ENCODE measurements at regions not wholly inside any gene's neighbourhood (a gene's known extent, or its start where the extent isn't known, plus 50 kb on each side); places are given as distances from the start of the nearest gene placed in this dataset.

DNA sequence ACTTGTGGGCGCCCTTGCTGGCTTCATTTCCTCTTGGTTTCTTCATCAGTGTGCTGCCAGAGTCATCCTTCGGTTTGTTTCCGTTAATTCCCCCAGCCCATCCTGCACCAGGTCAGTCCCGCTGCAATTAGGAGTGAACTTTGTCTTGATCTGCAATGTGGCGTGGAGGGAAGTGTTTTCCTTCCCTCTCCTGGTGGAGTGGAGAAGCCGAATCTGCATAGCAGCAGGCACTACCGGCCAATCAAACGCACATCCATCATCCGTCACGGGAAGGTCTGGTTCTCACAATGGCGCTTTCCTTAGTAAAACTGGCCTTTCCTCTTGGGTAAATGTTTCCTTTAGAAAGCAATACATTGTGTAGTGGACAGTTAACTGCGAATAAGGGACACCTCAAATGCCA, 337.5 kb downstream of the CXCL12 start:
- no peaks in the 10 kb centered on the region for H3K9me3 ChIP-seq
- no peak overlapping the region for H3K4me3 ChIP-seq
- no peak for TF ChIP-seq CTCF (IDR thresholded peaks at IDR 0.05)
- intact Hi-C loops (cut with DNase I): no loop called here
- ATAC-seq (no peak), DNase-seq (no peak)
- H3K4me1 ChIP-seq: no peaks in the 10 kb centered on the region
- no peak overlapping the region for H3K27ac ChIP-seq
- no peaks in the 10 kb centered on the region for H3K36me3 ChIP-seq
- no peaks in the 10 kb centered on the region for H3K27me3 ChIP-seq

- DNase-seq: no peak
These were observed 338.3 kb downstream of the CXCL12 start for GRCh38 chr10:44046605-44047004.

GRCh38 chr10:44045020-44045419, 339.9 kb downstream of the CXCL12 start:
- no peaks in the 10 kb centered on the region for H3K27me3 ChIP-seq
- DNase-seq (no peak), ATAC-seq (no peak)
- no peaks in the 10 kb centered on the region for H3K36me3 ChIP-seq
- intact Hi-C loops (cut with DNase I): no loop called here
- H3K27ac ChIP-seq: no peak overlapping the region
- TF ChIP-seq CTCF (IDR thresholded peaks at IDR 0.05): no peak
- H3K9me3 ChIP-seq: no peaks in the 10 kb centered on the region
- H3K4me1 ChIP-seq: no peaks in the 10 kb centered on the region
- no peak overlapping the region for H3K4me3 ChIP-seq

More at GRCh38 chr10:44046605-44047004, 338.3 kb downstream of the CXCL12 start:
- H3K4me1 ChIP-seq: no peaks in the 10 kb centered on the region
- no peak for ATAC-seq
- no peaks in the 10 kb centered on the region for H3K9me3 ChIP-seq
- no peaks in the 10 kb centered on the region for H3K36me3 ChIP-seq
- no peak overlapping the region for H3K27ac ChIP-seq
- no peak for TF ChIP-seq CTCF (IDR thresholded peaks at IDR 0.05)
- intact Hi-C loops (cut with DNase I): no loop called here
- H3K27me3 ChIP-seq: no peaks in the 10 kb centered on the region
- no peak overlapping the region for H3K4me3 ChIP-seq

DNA sequence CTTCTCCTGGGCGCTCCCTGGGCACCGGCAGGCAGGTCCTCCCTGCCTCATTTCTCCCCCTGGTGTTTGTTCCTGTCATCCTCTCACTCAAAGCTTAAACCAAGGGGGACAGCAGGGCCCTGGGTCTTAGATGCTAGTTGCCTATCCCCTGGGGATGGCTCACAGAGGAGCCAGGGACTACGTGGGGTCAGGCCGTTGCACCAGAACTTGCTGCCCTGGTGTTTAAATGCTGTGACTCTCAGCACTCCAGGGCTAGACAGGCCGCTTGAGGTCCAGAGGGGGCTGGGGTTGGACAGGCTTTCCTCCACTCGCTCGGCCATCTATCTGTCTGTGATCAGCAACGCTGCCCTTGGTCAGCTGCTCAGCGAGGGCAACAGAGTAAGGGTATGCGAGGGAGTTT, 340.3 kb downstream of the CXCL12 start:
- Histone ChIP-seq H3K27me3 (no peaks in the 10 kb centered on the region), H3K4me3 (no peak overlapping the region), H3K9me3 (no peaks in the 10 kb centered on the region), H3K4me1 (no peaks in the 10 kb centered on the region), H3K36me3 (no peaks in the 10 kb centered on the region), H3K27ac (no peak overlapping the region)
- ATAC-seq: no peak
- intact Hi-C loops (cut with DNase I): no loop called here
- DNase-seq: no peak
- TF ChIP-seq CTCF (IDR thresholded peaks at IDR 0.05): no peak

GRCh38 chr10:44043646-44044375, 341.1 kb downstream of the CXCL12 start:
- intact Hi-C loops (cut with DNase I): no loop called here
- no peak for TF ChIP-seq CTCF (IDR thresholded peaks at IDR 0.05)
- ATAC-seq: no peak
- no peak overlapping the region for H3K4me3 ChIP-seq
- H3K9me3 ChIP-seq: no peaks in the 10 kb centered on the region
- H3K27me3 ChIP-seq: no peaks in the 10 kb centered on the region
- H3K27ac ChIP-seq: no peak overlapping the region
- DNase-seq: no peak
- H3K36me3 ChIP-seq: no peaks in the 10 kb centered on the region
- H3K4me1 ChIP-seq: no peaks in the 10 kb centered on the region
